SK-N-SH treated with all-trans-retinoic acid at 6 μM for 48 hours (cell line): ENCODE measurements at regions not wholly inside any gene's neighbourhood (a gene's known extent, or its start where the extent isn't known, plus 50 kb on each side); places are given as distances from the start of the nearest gene placed in this dataset.

Experiments used
- ARNTL ChIP-seq: fragments of 450-650 bp; formaldehyde crosslinking; IDR thresholded peaks from 2 replicates; pipeline ENCODE4 v1.5.0; 2020; ENCODE audit warnings: low read depth, mild to moderate bottlenecking, moderate library complexity, borderline replicate concordance
- GLIS3 ChIP-seq: fragments of 250-450 bp; sonication (Bioruptor Pico); IDR thresholded peaks from 2 replicates; pipeline ENCODE4 v1.5.0; 2020; ENCODE audit warnings: mild to moderate bottlenecking, moderate library complexity
- ISL1 ChIP-seq: fragments of 250-450 bp; sonication (Bioruptor Pico); IDR thresholded peaks from 2 replicates; pipeline ENCODE4 v2.1.2; 2022; ENCODE audit warnings: mild to moderate bottlenecking, moderate library complexity
- PATZ1 ChIP-seq: fragments of 250-450 bp; sonication (Bioruptor Pico); IDR thresholded peaks from 2 replicates; pipeline ENCODE4 v1.8.0; 2020; ENCODE audit warnings: mild to moderate bottlenecking, moderate library complexity, borderline replicate concordance
- PPARA ChIP-seq: fragments of 250-450 bp; sonication (Bioruptor Pico); IDR thresholded peaks from 2 replicates; pipeline ENCODE4 v1.5.0; 2020; ENCODE audit warnings: mild to moderate bottlenecking, borderline replicate concordance
- RARB ChIP-seq: fragments of 250-450 bp; sonication (Bioruptor Pico); IDR thresholded peaks from 2 replicates; pipeline ENCODE4 v1.8.0; 2021; ENCODE audit warnings: mild to moderate bottlenecking, moderate library complexity
- TCF4 ChIP-seq: fragments of 250-450 bp; sonication (Bioruptor Pico); IDR thresholded peaks from 2 replicates; pipeline ENCODE4 v1.8.0; 2021; ENCODE audit warnings: mild to moderate bottlenecking, moderate library complexity, borderline replicate concordance
- ZNF70 ChIP-seq: fragments of 450-650 bp; formaldehyde crosslinking; IDR thresholded peaks from 2 replicates; pipeline ENCODE4 v1.5.0; 2020; ENCODE audit warnings: mild to moderate bottlenecking, moderate library complexity
- ZNF8 ChIP-seq: fragments of 450-650 bp; formaldehyde crosslinking; IDR thresholded peaks from 2 replicates; pipeline ENCODE4 v1.5.0; 2020; ENCODE audit warnings: mild to moderate bottlenecking, moderate library complexity

GRCh38 chrX:99383786-99384185 is 1026.3 kb downstream of the PCDH19 start:
- no peak for TF ChIP-seq ARNTL (CRISPR knock-in tag)
- TF ChIP-seq ZNF8 (CRISPR knock-in tag), result no peak
- no peak for TF ChIP-seq PPARA
- TF ChIP-seq ZNF70 (CRISPR knock-in tag), result no peak
- TF ChIP-seq PATZ1 (CRISPR knock-in tag), result no peak
- no peak for TF ChIP-seq ISL1
- no peak for TF ChIP-seq RARB (CRISPR knock-in tag)
- no peak for TF ChIP-seq GLIS3 (CRISPR knock-in tag)
- no peak for TF ChIP-seq TCF4 (CRISPR knock-in tag)
